ENCODE measurements at regions not wholly inside any gene's neighbourhood (a gene's known extent, or its start where the extent isn't known, plus 50 kb on each side); places are given as distances from the start of the nearest gene placed in this dataset.

DNA sequence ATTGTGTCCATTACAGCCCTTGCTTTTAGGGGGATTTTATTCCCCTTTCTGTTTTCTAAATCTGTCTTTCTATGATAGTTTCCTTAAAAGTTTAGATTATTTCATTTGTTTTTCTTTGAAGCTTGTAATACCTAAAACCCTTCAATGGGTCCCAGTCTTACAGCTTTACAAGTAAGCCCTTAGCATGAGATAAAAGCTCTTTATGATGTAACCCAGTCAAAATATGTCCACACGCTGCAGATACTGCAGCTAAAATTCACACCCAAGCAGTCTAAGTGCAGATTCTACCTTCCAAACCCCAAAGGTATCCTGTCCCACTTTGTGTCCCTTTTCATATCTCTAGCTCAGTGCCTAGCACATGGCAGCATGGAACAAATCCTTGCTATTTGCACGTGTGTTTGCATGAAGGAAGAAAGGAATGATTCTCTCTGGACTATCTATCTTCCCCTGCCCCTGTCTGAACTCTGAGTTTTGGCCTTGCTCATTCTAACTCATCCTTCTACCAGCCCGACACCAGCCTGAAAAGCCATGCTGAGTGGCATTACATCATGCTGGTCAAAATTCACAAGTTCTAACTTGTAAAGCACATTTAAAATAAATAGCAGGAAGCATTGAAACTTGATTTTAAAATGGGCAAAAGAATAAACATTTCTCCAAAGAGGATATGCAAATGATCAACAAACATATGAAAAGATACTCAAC lies 623.2 kb downstream of the IRS1 start:
- Histone ChIP-seq H3K9ac (ENCODE audit: low read depth in 2 of 2, low read length in 2 of 2) (no peak overlapping the region), H3K36me3 (no peaks in the 10 kb centered on the region), H3K27ac (no peak overlapping the region), H3K4me1 (no peaks in the 10 kb centered on the region), H3K9me3 (no peaks in the 10 kb centered on the region), H3K27me3 (no peaks in the 10 kb centered on the region), H3K4me3 (no peak overlapping the region)
- DNase-seq = no peak
- intact Hi-C loops (cut with DNase I) = no loop called here
- TF ChIP-seq, protein P1, sequence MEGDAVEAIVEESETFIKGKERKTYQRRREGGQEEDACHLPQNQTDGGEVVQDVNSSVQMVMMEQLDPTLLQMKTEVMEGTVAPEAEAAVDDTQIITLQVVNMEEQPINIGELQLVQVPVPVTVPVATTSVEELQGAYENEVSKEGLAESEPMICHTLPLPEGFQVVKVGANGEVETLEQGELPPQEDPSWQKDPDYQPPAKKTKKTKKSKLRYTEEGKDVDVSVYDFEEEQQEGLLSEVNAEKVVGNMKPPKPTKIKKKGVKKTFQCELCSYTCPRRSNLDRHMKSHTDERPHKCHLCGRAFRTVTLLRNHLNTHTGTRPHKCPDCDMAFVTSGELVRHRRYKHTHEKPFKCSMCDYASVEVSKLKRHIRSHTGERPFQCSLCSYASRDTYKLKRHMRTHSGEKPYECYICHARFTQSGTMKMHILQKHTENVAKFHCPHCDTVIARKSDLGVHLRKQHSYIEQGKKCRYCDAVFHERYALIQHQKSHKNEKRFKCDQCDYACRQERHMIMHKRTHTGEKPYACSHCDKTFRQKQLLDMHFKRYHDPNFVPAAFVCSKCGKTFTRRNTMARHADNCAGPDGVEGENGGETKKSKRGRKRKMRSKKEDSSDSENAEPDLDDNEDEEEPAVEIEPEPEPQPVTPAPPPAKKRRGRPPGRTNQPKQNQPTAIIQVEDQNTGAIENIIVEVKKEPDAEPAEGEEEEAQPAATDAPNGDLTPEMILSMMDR (IDR thresholded peaks at IDR 0.05) = no peak

DNA sequence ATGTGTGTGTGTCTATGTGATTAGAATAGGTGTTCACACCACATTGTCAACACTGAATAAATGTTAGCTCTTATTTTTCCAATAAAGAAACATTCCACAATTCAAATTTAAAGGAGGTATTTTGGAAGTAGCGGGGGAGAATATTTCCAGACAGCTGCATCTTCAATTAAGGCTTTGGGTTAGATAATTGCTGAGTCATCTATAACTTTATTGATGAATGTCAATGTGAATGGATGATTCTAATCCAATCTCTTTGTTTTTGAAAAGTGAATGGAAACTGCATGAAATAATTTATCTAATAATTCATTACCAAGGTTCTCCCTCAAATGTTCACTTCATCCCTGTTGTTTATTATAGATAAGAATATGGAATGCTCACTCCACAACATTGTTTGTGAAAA lies 625.2 kb downstream of the IRS1 start:
- DNase-seq = no peak
- intact Hi-C loops (cut with DNase I) = no loop called here
- H3K4me3 ChIP-seq = no peak overlapping the region
- no peaks in the 10 kb centered on the region for H3K36me3 ChIP-seq
- no peaks in the 10 kb centered on the region for H3K27me3 ChIP-seq
- H3K4me1 ChIP-seq = no peaks in the 10 kb centered on the region
- no peaks in the 10 kb centered on the region for H3K9me3 ChIP-seq
- H3K9ac ChIP-seq (ENCODE audit: low read depth in 2 of 2, low read length in 2 of 2) = no peak overlapping the region
- H3K27ac ChIP-seq = no peak overlapping the region
- TF ChIP-seq, protein P1 (IDR thresholded peaks at IDR 0.05) = no peak

GRCh38 chr2:226172939-226173338 lies 626.7 kb downstream of the IRS1 start:
- H3K27ac ChIP-seq = no peak overlapping the region
- no peak overlapping the region for H3K4me3 ChIP-seq
- no peaks in the 10 kb centered on the region for H3K9me3 ChIP-seq
- intact Hi-C loops (cut with DNase I) = no loop called here
- no peaks in the 10 kb centered on the region for H3K4me1 ChIP-seq
- no peaks in the 10 kb centered on the region for H3K36me3 ChIP-seq
- H3K27me3 ChIP-seq = no peaks in the 10 kb centered on the region
- H3K9ac ChIP-seq (ENCODE audit: low read depth in 2 of 2, low read length in 2 of 2) = no peak overlapping the region
- no peak for DNase-seq
- TF ChIP-seq, protein P1 (IDR thresholded peaks at IDR 0.05) = no peak

DNA sequence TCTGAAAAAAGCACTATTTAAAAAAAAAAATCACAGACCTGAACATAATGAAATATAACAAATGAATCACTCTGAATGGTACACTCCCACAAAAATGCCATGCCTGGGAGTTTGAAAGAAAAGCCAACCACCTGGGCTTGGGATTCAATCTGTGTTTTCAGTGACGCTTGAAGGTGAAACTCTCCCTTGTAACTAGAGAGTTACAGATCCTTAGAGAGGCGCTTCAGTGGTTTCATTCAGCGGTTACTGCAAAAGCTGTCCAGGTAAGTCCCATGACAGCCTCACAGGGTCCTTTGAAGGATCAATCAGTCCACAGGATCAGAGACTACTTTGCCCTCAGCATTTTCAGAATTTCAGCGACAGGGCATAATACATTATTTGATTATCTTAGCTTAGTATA lies 627.3 kb downstream of the IRS1 start:
- TF ChIP-seq, protein P1 (IDR thresholded peaks at IDR 0.05) = no peak
- H3K36me3 ChIP-seq = no peaks in the 10 kb centered on the region
- DNase-seq = no peak
- no peak overlapping the region for H3K9ac ChIP-seq (ENCODE audit: low read depth in 2 of 2, low read length in 2 of 2)
- H3K4me1 ChIP-seq = no peaks in the 10 kb centered on the region
- H3K27ac ChIP-seq = no peak overlapping the region
- intact Hi-C loops (cut with DNase I) = no loop called here
- H3K27me3 ChIP-seq = no peaks in the 10 kb centered on the region
- no peaks in the 10 kb centered on the region for H3K9me3 ChIP-seq
- no peak overlapping the region for H3K4me3 ChIP-seq

- no peak overlapping the region for H3K4me3 ChIP-seq
- H3K27me3 ChIP-seq = no peaks in the 10 kb centered on the region
- DNase-seq = no peak
- H3K27ac ChIP-seq = no peak overlapping the region
- no peaks in the 10 kb centered on the region for H3K36me3 ChIP-seq
- H3K9ac ChIP-seq (ENCODE audit: low read depth in 2 of 2, low read length in 2 of 2) = no peak overlapping the region
- intact Hi-C loops (cut with DNase I) = no loop called here
- TF ChIP-seq, protein P1 (IDR thresholded peaks at IDR 0.05) = no peak
- H3K4me1 ChIP-seq = no peaks in the 10 kb centered on the region
- H3K9me3 ChIP-seq = no peaks in the 10 kb centered on the region
Observed at GRCh38 chr2:226169751-226170581, 629.7 kb downstream of the IRS1 start.
